Peyer's patch (tissue), 4 donors: ENCODE measurements at regions not wholly inside any gene's neighbourhood (a gene's known extent, or its start where the extent isn't known, plus 50 kb on each side); places are given as distances from the start of the nearest gene placed in this dataset.
"Not testable (repeated sequence)": the region's sequence is repeated elsewhere in the genome, so short reads cannot be mapped to it uniquely, and the experiment has no call there.

ENCODE experiments used
- DNase-seq, 3 donors: peaks; one replicate each; pipeline ENCODE4 v3.0.0-alpha.2; 2017 to 2019
- H3K27ac ChIP-seq, 4 donors: fragments of 200-600 bp; sonication (generic); one replicate each; pipeline ENCODE4 v1.5.1; 2016 to 2019
- H3K27me3 ChIP-seq, 2 donors: fragments of 200-600 bp; sonication (generic); one replicate each; pipeline ENCODE4 v1.5.1; 2019
- H3K36me3 ChIP-seq, 3 donors: fragments of 200-600 bp; sonication (generic); one replicate each; pipeline ENCODE4 v1.5.1; 2016 to 2019
- H3K4me1 ChIP-seq, 4 donors: fragments of 200-600 bp; sonication (generic); one replicate each; pipeline ENCODE4 v1.5.1; 2016 to 2019
- H3K4me3 ChIP-seq, 4 donors: fragments of 200-600 bp; sonication (generic); 1 replicate in 3 of 4; 2 replicates in 1 of 4; pipeline ENCODE4 v1.5.1; 2016 to 2019; ENCODE audit warnings: mild to moderate bottlenecking in 1 of 4
- H3K9me3 ChIP-seq, 4 donors: fragments of 200-600 bp; sonication (generic); one replicate each; pipeline ENCODE4 v1.5.1; 2016 to 2019; ENCODE audit warnings: mild to moderate bottlenecking in 1 of 4
- POLR2A ChIP-seq, 2 donors: fragments of 450-650 bp; IDR thresholded peaks; one replicate each; pipeline ENCODE4 v1.5.1; 2017; ENCODE audit warnings: antibody characterized with exemption in 2 of 2, mild to moderate bottlenecking in 2 of 2, moderate library complexity in 2 of 2
- TF ChIP-seq, protein P1 (sequence below), 6 experiments: fragments of 450-650 bp in 4 of 6; fragments of 200-600 bp in 2 of 6; sonication (generic) in 1 of 6; IDR thresholded peaks; one replicate each; pipeline ENCODE4 v1.5.1; 2017 to 2019; ENCODE audit warnings: antibody characterized with exemption in 6 of 6, mild to moderate bottlenecking in 3 of 6, moderate library complexity in 1 of 6

- no peak overlapping the region for H3K27ac ChIP-seq
- DNase-seq = no peak
- H3K4me1 ChIP-seq = no peaks in the 10 kb centered on the region
These were observed 589.5 kb upstream of the B3GAT1 start for GRCh38 chr11:135001581-135001980.

GRCh38 chr11:135001065-135001464 lies 589.0 kb upstream of the B3GAT1 start:
- not testable (repeated sequence) for H3K27ac ChIP-seq, DNase-seq

More at GRCh38 chr11:135001581-135001980, 589.5 kb upstream of the B3GAT1 start:
- no peak for TF ChIP-seq POLR2A (IDR thresholded peaks at IDR 0.05)
- TF ChIP-seq, protein P1, sequence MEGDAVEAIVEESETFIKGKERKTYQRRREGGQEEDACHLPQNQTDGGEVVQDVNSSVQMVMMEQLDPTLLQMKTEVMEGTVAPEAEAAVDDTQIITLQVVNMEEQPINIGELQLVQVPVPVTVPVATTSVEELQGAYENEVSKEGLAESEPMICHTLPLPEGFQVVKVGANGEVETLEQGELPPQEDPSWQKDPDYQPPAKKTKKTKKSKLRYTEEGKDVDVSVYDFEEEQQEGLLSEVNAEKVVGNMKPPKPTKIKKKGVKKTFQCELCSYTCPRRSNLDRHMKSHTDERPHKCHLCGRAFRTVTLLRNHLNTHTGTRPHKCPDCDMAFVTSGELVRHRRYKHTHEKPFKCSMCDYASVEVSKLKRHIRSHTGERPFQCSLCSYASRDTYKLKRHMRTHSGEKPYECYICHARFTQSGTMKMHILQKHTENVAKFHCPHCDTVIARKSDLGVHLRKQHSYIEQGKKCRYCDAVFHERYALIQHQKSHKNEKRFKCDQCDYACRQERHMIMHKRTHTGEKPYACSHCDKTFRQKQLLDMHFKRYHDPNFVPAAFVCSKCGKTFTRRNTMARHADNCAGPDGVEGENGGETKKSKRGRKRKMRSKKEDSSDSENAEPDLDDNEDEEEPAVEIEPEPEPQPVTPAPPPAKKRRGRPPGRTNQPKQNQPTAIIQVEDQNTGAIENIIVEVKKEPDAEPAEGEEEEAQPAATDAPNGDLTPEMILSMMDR (IDR thresholded peaks at IDR 0.05) = no peak
- Histone ChIP-seq H3K9me3 (no peaks in the 10 kb centered on the region), H3K4me3 (no peak overlapping the region), H3K36me3 (no peaks in the 10 kb centered on the region), H3K27me3 (no peaks in the 10 kb centered on the region)

DNA sequence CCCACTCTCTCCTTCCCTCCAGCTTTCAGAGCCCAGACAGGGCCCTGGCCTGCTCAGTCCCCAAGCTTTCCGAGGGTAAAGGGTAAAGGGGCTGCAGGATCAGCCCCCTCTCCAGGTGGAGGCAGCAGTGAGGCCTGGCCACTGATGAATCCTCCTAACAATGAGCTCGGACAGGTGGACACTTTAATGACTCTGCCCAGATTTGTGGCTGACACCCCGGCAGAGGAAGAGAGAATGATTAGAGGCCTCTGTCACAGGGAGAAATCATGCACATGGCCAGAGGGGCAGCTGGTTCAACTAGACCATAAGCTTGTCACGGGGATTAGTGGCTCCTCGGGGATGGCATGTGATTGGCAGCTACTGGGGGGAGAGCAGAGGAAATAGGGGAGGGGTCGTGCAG lies 587.5 kb upstream of the B3GAT1 start:
- Histone ChIP-seq H3K27me3 (no peaks in the 10 kb centered on the region), H3K4me3 (no peak overlapping the region), H3K4me1 (no peaks in the 10 kb centered on the region), H3K27ac (no peak overlapping the region), H3K36me3 (no peaks in the 10 kb centered on the region), H3K9me3 (no peaks in the 10 kb centered on the region)
- DNase-seq = no peak
- TF ChIP-seq POLR2A (IDR thresholded peaks at IDR 0.05) = no peak
- TF ChIP-seq, protein P1 (IDR thresholded peaks at IDR 0.05) = no peak

More at GRCh38 chr11:135001065-135001464, 589.0 kb upstream of the B3GAT1 start:
- H3K4me3 ChIP-seq, H3K27me3 ChIP-seq, H3K9me3 ChIP-seq, H3K36me3 ChIP-seq, H3K4me1 ChIP-seq: not testable (repeated sequence)

GRCh38 chr11:134997652-134998320 lies 585.7 kb upstream of the B3GAT1 start:
- Histone ChIP-seq H3K9me3 (no peaks in the 10 kb centered on the region), H3K4me1 (no peaks in the 10 kb centered on the region), H3K27ac (no peak overlapping the region), H3K4me3 (no peak overlapping the region), H3K36me3 (no peaks in the 10 kb centered on the region), H3K27me3 (no peaks in the 10 kb centered on the region)
- TF ChIP-seq, protein P1 (IDR thresholded peaks at IDR 0.05) = no peak
- no peak for TF ChIP-seq POLR2A (IDR thresholded peaks at IDR 0.05)
- no peak for DNase-seq

- Histone ChIP-seq H3K4me1 (no peaks in the 10 kb centered on the region), H3K4me3 (no peak overlapping the region), H3K36me3 (no peaks in the 10 kb centered on the region), H3K27ac (no peak overlapping the region), H3K27me3 (no peaks in the 10 kb centered on the region), H3K9me3 (no peaks in the 10 kb centered on the region)
- no peak for DNase-seq
- TF ChIP-seq, protein P1 (IDR thresholded peaks at IDR 0.05) = no peak
- no peak for TF ChIP-seq POLR2A (IDR thresholded peaks at IDR 0.05)
These were observed 583.7 kb upstream of the B3GAT1 start for GRCh38 chr11:134995741-134996140.

DNA sequence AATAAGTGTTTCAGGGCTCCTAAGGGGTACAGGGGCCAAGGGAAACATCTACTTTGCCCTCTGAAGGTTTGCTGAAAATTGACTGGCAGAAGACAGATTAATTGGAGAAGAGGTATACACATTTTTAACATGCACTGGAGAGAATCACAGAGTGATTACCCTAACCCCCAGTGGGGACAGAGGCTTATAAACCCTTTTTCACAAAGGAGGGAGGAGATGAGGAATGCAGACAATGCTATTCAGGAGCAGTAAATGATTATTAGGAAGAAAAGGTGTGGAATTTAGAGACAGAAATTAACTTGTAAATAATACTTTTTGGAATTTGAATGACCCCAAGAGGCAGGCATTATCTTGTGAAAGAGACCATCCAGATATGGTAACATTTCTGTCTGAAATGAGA lies 582.4 kb upstream of the B3GAT1 start:
- H3K4me3 ChIP-seq = no peak overlapping the region
- no peaks in the 10 kb centered on the region for H3K4me1 ChIP-seq
- DNase-seq = no peak
- no peaks in the 10 kb centered on the region for H3K36me3 ChIP-seq
- no peaks in the 10 kb centered on the region for H3K9me3 ChIP-seq
- H3K27ac ChIP-seq = no peak overlapping the region
- H3K27me3 ChIP-seq = no peaks in the 10 kb centered on the region
- no peak for TF ChIP-seq POLR2A (IDR thresholded peaks at IDR 0.05)
- TF ChIP-seq, protein P1 (IDR thresholded peaks at IDR 0.05) = no peak
